ENCODE measurements at regions not wholly inside any gene's neighbourhood (a gene's known extent, or its start where the extent isn't known, plus 50 kb on each side); places are given as distances from the start of the nearest gene placed in this dataset.
"Not testable (repeated sequence)": the region's sequence is repeated elsewhere in the genome, so short reads cannot be mapped to it uniquely, and the experiment has no call there.

GRCh38 chrX:113514906-113515305 is 674.3 kb upstream of the AMOT start:
- DNase-seq (ENCODE audit: low spot score): no peak
- CTCF ChIA-PET: no interaction called here
- POLR2A ChIA-PET (ENCODE audit: low non-redundant PET): no interaction called here
- H3K27ac ChIP-seq: no peak overlapping the region
- TF ChIP-seq CTCF (conservative IDR thresholded peaks at IDR 0.05; ENCODE audit: low read depth): no peak

- ChIA-PET POLR2A (ENCODE audit: low non-redundant PET) (no interaction called here), CTCF (no interaction called here)
- H3K27ac ChIP-seq: no peak overlapping the region
- DNase-seq (ENCODE audit: low spot score): peak; percentile 42
- no peak for TF ChIP-seq CTCF (conservative IDR thresholded peaks at IDR 0.05; ENCODE audit: low read depth)
Observed at GRCh38 chrX:113512700-113513395, 672.2 kb upstream of the AMOT start.

- ChIA-PET POLR2A (ENCODE audit: low non-redundant PET) (no interaction called here), CTCF (no interaction called here)
- H3K27ac ChIP-seq: no peak overlapping the region
- TF ChIP-seq CTCF (conservative IDR thresholded peaks at IDR 0.05; ENCODE audit: low read depth): no peak
- DNase-seq (ENCODE audit: low spot score): no peak
Observed at GRCh38 chrX:113510586-113510985, 670.0 kb upstream of the AMOT start.

- TF ChIP-seq CTCF (conservative IDR thresholded peaks at IDR 0.05; ENCODE audit: low read depth): no peak
- CTCF ChIA-PET: no interaction called here
Observed at GRCh38 chrX:113492895-113493294, 652.3 kb upstream of the AMOT start.

GRCh38 chrX:113473418-113473817 is 632.8 kb upstream of the AMOT start:
- ChIA-PET POLR2A (ENCODE audit: low non-redundant PET) (no interaction called here), CTCF (no interaction called here)
- TF ChIP-seq CTCF (conservative IDR thresholded peaks at IDR 0.05; ENCODE audit: low read depth): no peak
- DNase-seq (ENCODE audit: low spot score): no peak
- no peak overlapping the region for H3K27ac ChIP-seq

More at GRCh38 chrX:113492895-113493294, 652.3 kb upstream of the AMOT start:
- DNase-seq (ENCODE audit: low spot score): no peak
- POLR2A ChIA-PET (ENCODE audit: low non-redundant PET): no interaction called here
- H3K27ac ChIP-seq: no peak overlapping the region

- H3K27ac ChIP-seq; DNase-seq (ENCODE audit: low spot score); CTCF ChIA-PET; POLR2A ChIA-PET (ENCODE audit: low non-redundant PET): not testable (repeated sequence)
Observed at GRCh38 chrX:113473015-113473414, 632.4 kb upstream of the AMOT start.

GRCh38 chrX:113470166-113470565 is 629.5 kb upstream of the AMOT start:
- ChIA-PET POLR2A (ENCODE audit: low non-redundant PET) (no interaction called here), CTCF (no interaction called here)
- TF ChIP-seq CTCF (conservative IDR thresholded peaks at IDR 0.05; ENCODE audit: low read depth): no peak
- no peak overlapping the region for H3K27ac ChIP-seq
- DNase-seq (ENCODE audit: low spot score): no peak
